GM18502 (cell line): ENCODE measurements at regions not wholly inside any gene's neighbourhood (a gene's known extent, or its start where the extent isn't known, plus 50 kb on each side); places are given as distances from the start of the nearest gene placed in this dataset.

Source experiments
- ATAC-seq: cut with Tn5 transposase; IDR thresholded peaks from one replicate; pipeline ENCODE4 v1.9.1; 2021; ENCODE audit warnings: mild to moderate bottlenecking; ENCODE audit not compliant: unreplicated experiment, poor library complexity

DNA sequence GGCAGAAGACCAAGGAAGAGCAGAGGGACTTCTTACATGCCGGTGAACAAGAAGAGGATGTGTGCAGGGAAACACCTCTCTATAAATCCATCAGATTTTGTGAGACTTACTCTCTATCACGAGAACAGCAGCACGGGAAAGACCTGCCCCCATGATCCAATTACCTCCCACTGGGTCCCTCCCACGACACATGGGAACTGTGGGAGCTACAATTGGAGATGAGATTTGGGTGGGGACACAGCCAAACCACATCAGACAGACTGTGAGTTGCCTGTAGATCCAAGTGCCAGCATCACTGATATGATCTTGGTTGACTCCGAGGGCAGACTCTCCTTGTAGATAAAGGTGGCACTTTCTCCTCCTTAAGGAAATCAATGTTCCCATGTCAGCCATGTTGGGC is 414.8 kb upstream of the JARID2 start:
- no peak for ATAC-seq

DNA sequence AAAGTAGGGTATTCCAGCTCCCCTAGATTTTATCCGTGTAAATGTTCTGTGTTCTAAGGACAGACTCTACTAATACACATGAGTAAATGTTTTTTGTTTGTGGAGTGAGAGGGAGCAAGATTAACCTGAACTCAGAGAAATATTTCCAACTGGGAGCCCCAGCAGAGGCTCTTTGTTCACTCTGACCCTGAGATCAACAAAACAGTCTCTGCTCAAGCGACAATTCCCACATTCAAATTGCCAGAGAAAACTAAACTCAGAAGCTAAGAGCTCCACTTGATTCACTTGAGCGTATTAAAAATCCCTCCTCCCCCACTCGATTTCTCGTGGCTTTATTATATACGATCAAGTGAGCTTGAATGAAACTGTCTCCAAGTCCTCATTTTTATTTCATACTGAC is 413.9 kb upstream of the JARID2 start:
- ATAC-seq, result no peak

DNA sequence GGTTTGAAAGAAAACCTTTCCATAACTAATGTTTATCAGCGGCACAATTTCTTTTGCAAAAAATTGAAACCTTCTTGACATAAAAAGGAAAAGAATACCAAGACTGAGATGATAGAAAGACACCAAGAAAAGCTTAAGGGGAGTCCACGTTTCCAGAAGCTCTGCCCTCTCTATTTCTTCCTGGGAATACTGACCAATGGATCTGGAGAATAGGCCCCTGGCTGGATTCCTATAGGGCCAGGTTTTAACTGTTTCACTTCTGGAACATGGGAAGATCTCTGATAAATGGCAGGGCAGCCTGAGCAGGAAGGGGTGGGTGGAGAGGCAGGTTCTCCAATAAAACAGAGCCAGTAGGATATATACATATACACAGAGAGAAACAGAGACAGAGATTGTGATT is 413.4 kb upstream of the JARID2 start:
- ATAC-seq, result no peak

DNA sequence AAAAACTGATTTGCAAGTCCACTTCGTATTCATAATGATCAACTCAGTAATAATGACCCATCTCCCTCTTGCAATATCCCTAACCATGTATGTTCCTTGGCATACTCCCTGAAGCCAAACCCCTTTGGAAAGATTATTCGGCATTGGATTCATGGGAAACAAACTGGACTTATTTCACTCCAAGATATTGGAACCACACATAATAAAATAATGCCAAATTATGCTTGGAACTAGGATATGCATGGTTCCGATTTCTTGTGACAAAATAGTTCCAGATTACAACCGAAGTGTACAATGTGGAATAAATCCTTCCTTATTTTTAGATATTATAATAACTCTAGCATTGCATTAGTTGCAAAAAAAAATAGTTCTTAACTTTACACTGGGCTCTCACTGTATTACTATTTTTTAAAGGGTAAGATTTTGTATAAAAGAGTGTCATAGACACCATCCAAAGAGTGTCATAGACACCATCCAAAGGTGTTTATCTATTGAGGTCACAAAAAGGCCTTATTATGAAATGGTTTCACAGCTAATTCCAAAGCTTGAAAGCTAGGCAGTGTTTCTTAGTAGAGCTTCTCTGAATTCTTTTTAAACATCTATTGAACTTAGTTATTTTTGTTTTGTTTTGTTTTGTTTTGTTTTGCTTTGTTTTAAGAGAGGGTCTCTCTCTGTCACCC is 410.9 kb upstream of the JARID2 start:
- no peak for ATAC-seq

DNA sequence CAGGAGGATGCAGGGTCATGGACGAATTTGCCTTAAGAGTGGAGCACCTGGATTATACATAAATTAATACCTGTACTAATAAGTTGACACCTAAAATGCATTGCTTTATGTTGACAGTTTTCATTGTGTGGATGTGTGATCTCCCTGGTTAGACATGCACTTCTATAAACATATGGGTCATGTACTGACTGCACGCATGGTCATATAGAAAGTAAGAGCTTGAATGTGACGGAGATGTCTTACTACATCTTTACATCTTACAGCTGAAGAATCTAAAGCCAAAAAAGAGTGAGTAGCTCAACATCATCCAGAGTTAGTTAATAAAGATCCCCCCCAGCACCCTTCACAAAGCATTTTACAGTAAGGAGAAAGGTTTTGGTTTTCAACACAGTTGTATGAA is 408.4 kb upstream of the JARID2 start:
- no peak for ATAC-seq

DNA sequence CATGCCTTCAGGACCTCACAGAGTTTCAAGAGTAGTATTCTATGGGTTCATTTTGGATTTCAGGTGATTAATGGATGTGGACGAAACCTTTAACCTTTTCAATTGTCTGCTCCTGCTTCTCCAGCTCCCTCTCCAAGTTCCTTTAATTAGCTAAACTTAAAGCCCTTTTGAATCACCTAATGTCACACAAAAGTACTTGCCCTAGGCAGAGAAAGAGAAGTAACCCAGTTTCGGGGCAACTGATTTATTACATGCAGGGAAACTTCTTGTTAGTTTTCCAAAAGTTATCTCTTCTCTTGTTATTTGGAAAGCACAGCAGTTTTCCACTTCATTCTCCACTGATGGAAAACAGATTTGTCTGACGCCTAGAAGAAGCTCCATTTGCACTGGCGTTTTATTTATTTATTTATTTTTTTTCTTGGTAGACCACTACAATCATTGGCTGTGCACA is 407.7 kb upstream of the JARID2 start:
- no peak for ATAC-seq

DNA sequence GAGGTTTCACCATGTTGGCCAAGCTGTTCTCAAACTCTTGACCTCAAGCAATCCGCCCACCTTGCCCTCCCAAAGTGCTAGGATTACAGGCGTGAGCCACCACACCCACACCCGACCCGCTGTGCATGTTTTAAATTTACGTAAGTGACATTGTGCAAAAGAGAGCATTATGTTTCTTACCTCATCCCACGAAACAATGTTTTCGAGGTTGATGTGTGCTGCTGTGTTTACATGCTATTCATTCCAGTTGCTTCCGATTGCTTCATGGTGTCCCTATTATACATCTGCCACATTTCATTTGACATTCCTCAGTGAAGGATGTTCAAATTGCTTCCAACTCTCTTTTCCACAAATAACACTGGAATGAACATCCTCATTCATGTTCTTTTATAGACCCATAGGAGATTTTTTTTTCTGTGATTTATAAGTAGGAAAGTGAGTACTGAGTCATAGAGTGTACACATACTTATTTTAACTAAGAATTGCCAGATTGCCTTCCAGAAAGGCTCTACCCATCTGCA is 403.9 kb upstream of the JARID2 start:
- ATAC-seq, result no peak

DNA sequence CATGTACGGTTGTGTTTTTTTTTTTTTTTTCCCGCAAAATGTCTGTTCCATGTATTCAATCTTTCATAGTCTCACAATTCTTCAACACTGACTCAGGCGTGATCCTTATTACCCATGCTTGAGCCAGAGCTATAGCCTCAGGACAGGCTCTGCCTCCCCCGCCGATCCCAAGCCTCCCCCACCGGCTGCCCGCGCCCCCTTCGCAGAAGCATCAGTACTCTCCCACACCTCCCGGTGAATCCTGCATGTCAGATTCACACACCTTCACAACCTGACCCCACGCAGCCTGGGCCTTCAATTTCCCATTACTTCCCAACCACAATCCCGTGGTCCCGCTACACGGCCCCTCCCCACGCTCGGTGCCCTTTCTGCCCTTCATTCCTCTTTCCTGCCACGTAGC is 401.5 kb upstream of the JARID2 start:
- ATAC-seq, result no peak

DNA sequence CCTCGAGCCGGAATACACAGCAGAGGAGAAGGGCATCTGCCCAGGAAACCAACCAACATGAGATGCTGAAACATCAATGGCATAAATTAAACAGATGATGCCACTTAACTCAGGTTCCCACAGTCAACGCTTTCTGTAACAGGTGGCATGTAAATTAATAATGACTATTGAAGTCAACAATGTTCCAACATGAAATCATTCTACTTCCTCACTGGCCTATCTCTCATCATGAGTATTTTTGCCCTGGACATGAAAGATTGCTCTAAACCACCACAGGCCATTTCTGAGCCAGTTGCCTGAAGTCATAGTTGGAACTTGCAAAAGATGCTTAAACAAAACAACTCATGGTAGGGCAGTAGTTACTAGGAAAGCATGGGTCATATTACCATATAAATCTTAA is 397.9 kb upstream of the JARID2 start:
- no peak for ATAC-seq

DNA sequence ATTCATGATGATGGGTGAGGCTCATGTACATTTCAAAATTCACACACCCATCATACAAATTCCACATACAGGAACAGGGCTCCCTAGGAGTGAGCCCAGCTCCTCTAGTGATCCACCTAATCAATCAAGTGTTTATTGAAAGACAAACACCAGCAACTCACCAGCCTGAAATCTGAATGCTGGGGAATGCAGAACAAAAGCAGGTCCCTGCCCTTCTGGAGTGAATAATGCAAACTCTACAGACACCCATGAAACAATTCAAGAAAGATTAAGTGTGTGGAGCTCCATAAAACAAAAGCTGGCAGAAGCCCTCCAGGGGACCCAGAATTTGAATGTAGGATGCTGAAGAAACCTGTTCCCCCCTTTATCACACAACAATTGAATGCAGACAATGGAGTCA is 396.7 kb upstream of the JARID2 start:
- ATAC-seq, result no peak

DNA sequence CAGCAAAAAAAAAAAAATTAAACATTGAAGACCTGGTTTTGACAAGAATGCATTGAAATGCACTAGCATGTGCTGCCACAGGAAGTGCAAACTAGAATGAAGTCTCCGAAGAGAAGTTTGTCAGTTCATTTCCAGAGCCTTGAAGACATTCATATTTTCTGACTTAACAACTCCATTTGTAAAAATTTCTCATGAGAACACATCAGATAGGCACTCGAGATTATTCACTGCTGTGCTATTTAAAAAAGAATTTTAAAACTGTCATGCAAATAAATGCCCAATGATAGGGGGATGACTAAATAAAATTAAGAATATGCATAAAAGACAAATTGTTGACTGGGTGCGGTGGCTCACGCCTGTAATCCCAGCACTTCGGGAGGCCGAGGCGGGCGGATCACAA is 394.6 kb upstream of the JARID2 start:
- ATAC-seq, result no peak

DNA sequence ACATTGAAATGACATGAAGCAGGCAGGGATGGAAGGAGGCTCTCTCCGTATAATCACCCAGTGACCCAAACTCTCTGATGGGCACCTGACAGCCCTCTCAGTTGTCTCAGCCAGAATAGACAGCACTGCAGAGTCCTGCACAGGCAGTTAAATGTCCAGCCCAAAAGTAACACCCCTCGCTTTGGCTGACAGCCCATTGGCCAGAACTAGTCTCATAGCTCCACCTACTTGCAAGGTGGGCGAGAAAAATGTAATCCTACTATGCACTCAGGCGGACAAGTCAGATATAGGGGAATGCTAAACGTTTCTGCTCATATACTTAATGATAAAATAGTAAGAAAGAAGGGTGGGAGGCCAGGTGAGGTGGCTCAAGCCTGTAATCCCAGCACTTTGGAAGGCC is 393.5 kb upstream of the JARID2 start:
- ATAC-seq, result no peak

DNA sequence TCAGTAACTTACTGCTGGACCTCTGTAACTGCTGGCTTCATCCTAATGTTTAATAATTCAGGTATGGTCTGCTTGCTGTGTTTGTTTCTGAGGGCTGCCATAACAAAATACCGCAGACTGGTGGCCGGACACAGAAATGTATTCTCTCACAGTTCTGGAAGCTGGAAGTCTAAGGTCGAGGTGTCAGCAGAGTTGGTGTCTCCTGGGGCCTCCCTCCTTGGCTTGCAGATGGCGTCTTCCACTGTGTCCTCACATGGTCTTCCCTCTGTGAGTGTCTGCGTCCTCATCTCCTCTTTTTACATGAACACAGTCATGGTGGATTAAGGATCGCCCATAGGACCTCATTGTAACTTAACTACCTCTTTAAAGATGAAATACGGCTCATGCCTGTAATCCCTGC is 389.7 kb upstream of the JARID2 start:
- no peak for ATAC-seq

DNA sequence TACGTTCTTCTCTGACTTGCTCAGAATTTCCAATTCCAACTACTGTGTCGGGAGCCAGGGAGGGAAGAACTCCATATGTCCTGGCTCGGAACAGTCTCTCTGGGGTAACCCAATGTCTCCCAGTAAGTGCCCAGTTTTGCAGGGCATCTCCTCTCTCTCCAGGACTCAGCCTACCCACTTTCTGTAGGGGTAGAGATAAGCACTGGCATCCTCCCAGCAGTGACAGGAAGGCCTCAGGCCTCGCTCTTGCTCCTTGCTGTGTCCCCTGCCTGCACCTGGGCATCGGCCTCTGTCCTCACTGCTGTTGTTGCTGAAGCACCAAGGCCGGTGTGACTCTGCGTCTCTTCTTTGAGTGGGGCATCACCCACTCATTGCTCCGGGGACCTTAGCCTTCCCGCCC is 388.9 kb upstream of the JARID2 start:
- ATAC-seq, result no peak

DNA sequence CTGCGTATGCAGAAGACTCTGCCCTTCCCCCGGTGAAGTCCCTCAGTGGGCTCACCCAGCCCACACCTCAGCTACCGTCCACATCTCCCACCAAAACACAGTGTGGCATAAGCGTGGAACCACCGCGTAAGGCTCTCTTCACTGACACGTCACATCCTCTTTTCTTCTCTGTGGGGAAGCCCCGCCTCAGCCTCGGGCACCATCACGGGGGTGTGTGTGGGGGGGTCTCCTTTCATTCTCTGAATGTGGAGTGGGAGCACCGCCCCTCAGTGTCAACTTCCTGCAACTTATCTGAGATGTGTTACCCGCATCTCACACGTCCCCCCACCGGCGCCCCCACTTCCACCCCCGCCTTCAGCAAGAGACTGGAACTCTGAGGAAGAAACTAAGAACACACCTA is 388.4 kb upstream of the JARID2 start:
- ATAC-seq, result no peak

DNA sequence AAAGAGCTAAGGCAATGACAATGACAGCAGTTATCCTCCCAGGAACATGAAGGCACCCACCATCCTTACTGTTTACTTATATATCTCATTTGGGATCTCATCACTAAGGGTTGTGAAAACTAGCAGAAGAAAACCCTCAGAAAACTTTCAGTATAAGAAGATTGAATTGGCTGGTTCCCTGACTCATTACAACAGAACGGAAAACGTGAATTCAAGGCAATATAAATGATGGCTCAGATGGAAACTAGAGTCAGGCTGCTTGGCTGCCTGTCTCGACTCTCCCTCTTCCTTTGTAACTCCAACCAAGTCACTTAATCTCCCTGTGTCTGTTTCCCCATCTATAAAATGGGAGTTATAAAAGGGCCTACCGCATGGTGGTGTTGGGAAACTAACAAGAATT is 387.1 kb upstream of the JARID2 start:
- no peak for ATAC-seq

DNA sequence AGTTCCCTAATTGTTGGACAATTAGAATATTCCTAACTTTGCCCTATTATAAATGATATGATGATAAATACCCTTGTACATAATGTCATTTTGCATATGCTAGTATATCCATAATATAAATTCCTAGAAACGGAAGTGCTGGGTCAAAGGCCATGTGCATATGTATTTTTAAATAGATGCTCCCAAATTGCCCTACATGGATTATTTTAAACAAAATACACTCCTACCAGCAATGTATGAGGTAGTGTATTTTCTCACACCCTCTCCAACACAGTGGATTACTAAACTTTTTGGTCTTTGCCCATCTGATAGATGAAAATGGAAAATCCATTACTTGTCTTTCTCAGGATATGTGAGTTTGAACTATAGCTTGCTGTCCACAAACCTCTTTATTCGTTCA is 385.1 kb upstream of the JARID2 start:
- ATAC-seq, result no peak

DNA sequence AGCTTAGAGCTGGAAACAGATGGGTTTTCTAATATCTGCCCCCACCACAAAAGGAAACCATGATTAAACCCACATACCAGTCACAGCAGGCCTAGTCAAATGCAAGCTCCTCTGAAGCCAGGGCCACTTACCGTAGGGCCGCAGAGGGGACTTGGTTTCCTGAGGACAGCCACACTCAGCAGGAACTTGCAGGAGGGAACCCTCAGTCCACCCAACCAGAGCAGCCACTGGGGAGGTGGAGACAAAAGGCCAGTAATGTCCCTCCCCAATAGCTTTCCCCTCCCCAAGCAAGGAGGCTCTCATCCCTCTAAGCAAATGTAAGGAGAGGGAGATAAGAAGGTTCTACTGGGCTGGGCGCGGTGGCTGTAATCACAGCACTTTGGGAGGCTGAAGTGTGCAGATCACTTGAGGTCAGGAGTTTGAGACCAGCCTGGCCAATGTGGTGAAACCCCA is 384.4 kb upstream of the JARID2 start:
- no peak for ATAC-seq

DNA sequence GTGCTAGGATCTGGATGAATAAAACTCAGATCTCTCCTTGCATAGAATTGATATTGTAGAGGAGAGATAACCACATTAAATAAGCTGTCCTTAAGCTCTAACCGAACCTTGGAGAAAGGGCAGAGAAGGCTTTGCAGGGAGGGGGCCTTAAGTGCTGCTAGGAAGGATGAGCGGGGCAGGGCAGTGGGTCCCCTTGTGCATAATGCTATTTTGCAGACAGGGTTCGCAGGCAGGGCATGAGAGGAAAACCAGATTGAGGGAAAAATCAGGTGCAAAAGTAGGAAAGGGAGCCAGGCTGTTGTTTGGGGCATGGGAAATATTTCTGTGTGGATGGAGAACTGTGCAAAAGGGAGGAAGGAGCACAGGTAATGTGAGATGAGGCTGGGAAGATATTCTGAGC is 383.0 kb upstream of the JARID2 start:
- ATAC-seq, result no peak

DNA sequence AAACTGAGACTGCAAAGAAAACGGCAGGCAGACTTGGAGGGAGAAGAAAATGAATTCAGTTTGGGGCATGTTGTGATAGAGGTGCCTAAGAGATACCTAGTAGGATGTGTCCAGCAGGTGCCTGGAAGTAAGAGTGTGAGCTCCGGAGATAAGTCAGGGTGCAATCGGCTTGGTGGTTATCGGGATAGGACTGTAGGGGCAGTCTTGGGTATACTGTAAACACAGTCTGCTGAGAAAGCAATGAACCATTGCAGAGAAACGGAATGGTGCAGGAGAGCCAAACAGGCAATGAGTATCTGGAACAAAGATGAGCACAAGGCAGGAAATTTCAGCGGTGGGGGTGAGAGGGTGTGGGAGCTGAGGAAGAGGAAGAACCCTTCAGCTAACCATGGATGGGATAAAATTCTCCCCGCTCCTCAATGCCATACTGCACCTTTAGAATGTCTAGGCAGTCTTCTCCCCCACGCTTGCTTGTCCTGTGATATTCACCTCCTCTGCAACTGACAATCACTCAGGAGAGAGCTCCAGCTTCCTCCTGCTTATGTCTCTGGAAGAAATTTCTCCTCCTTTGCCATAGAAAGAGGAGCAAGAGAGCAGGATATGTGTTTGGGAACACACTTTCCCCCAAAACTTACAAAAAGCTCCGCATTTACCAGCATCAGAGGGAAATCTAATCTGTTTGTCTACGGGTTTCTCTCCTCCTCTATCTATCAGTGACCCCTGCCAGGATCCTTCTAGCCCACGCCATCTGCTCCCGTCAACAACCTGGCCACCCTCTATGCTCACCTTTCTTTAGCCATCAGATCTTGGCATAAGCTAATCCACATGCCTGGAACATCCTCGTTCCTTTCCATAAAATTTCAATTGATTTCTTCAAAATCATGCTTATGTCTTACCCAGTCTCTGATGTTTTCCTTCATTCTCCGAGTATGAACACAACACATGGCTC is 381.7 kb upstream of the JARID2 start:
- no peak for ATAC-seq

DNA sequence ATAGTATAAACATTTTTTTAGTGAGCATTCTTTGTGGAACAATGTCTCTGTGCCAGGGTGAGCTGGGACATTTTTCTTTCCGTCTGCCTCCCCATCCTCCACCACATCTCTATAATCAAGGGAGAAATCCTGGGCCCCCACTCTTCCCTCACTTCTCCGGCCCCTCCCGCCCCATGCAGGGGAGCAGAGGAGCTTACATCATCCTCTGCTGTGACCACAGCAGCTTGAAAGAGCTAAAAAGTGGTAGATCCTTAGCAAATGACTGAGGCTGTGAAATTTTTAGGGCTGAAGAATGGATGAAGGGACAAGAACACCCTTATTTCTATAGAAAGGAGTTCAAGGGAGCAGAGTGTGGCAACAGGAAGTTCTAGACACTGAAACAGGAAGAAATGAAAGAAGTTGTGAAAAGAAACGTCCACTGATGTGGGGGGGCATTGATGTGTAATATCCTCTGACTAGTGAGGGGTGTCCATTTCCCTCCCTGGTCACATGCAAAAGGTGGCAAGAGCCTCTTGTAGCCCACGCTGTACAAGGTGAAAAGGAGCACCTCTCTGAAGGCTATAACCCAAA is 380.3 kb upstream of the JARID2 start:
- ATAC-seq, result no peak
